Trophoblast cell (in vitro differentiated cells and primary cell): ENCODE measurements at regions not wholly inside any gene's neighbourhood (a gene's known extent, or its start where the extent isn't known, plus 50 kb on each side); places are given as distances from the start of the nearest gene placed in this dataset.

Experiments
- DNase-seq, 2 donors: peaks; one replicate each; pipeline ENCODE4 v3.0.0-alpha.2; 2016
- H2AFZ ChIP-seq: 2 replicates; pipeline ENCODE4 v1.6.1; 2013; ENCODE audit warnings: low read length, moderate library complexity, mild to moderate bottlenecking; ENCODE audit not compliant: insufficient read depth, poor library complexity
- H2AK5ac ChIP-seq: 2 replicates; pipeline ENCODE4 v1.6.1; 2013; ENCODE audit warnings: mild to moderate bottlenecking, low read length
- H2BK120ac ChIP-seq: 2 replicates; pipeline ENCODE4 v1.6.1; 2013; ENCODE audit warnings: low read length, mild to moderate bottlenecking, moderate library complexity; ENCODE audit not compliant: insufficient read depth, poor library complexity
- H2BK12ac ChIP-seq: 2 replicates; pipeline ENCODE4 v1.6.1; 2013; ENCODE audit warnings: mild to moderate bottlenecking, low read length, moderate library complexity
- H2BK5ac ChIP-seq: 2 replicates; pipeline ENCODE4 v1.6.1; 2013; ENCODE audit warnings: low read length, low read depth, moderate library complexity, mild to moderate bottlenecking; ENCODE audit not compliant: poor library complexity
- H3K14ac ChIP-seq: 2 replicates; pipeline ENCODE4 v1.6.1; 2013; ENCODE audit warnings: mild to moderate bottlenecking, low read length
- H3K18ac ChIP-seq: 2 replicates; pipeline ENCODE4 v1.6.1; 2013; ENCODE audit warnings: mild to moderate bottlenecking, low read length
- H3K23ac ChIP-seq: 2 replicates; pipeline ENCODE4 v1.6.1; 2013; ENCODE audit warnings: low read length
- H3K27ac ChIP-seq: 2 replicates; pipeline ENCODE4 v1.5.1; 2013; ENCODE audit warnings: low read depth, mild to moderate bottlenecking, inconsistent platforms, low read length, moderate library complexity
- H3K27me3 ChIP-seq: 2 replicates; pipeline ENCODE4 v1.6.1; 2013; ENCODE audit warnings: inconsistent platforms, mild to moderate bottlenecking, low read length, moderate library complexity; ENCODE audit not compliant: insufficient read depth
- H3K36me3 ChIP-seq, 2 experiments: 1 replicate in 1 of 2; 2 replicates in 1 of 2; pipeline ENCODE4 v1.6.1; 2013; ENCODE audit warnings: low read length in 2 of 2, mild to moderate bottlenecking in 2 of 2, moderate library complexity in 1 of 2; ENCODE audit not compliant: insufficient read depth in 2 of 2, control insufficient read depth in 1 of 2
- H3K4ac ChIP-seq: 2 replicates; pipeline ENCODE4 v1.6.1; 2013; ENCODE audit warnings: low read depth, mild to moderate bottlenecking, low read length, moderate library complexity
- H3K4me1 ChIP-seq, 2 experiments: 1 replicate in 1 of 2; 2 replicates in 1 of 2; pipeline ENCODE4 v1.6.1; 2013; ENCODE audit warnings: low read length in 2 of 2, mild to moderate bottlenecking in 2 of 2, moderate library complexity in 1 of 2; ENCODE audit not compliant: insufficient read depth in 2 of 2, control insufficient read depth in 1 of 2
- H3K4me2 ChIP-seq: 2 replicates; pipeline ENCODE4 v1.6.1; 2013; ENCODE audit warnings: inconsistent platforms, mild to moderate bottlenecking, low read length, moderate library complexity
- H3K4me3 ChIP-seq: 2 replicates; pipeline ENCODE4 v1.5.1; 2013; ENCODE audit warnings: mild to moderate bottlenecking, low read depth, low read length, inconsistent platforms
- H3K79me1 ChIP-seq: one replicate; pipeline ENCODE4 v1.6.1; 2013; ENCODE audit warnings: low read length
- H3K79me2 ChIP-seq: 2 replicates; pipeline ENCODE4 v1.6.1; 2013; ENCODE audit warnings: low read length, mild to moderate bottlenecking; ENCODE audit not compliant: control insufficient read depth, insufficient read depth, poor library complexity
- H3K9ac ChIP-seq: 2 replicates; pipeline ENCODE4 v1.6.1; 2013; ENCODE audit warnings: mild to moderate bottlenecking, low read length
- H3K9me3 ChIP-seq: 2 replicates; pipeline ENCODE4 v1.6.1; 2013; ENCODE audit warnings: low read depth, mild to moderate bottlenecking, control low read depth, inconsistent platforms, low read length; ENCODE audit not compliant: insufficient read depth
- H4K12ac ChIP-seq: 2 replicates; pipeline ENCODE4 v1.6.1; 2013; ENCODE audit warnings: low read depth, mild to moderate bottlenecking, low read length, moderate library complexity
- H4K8ac ChIP-seq: 2 replicates; pipeline ENCODE4 v1.6.1; 2013; ENCODE audit warnings: low read depth, mild to moderate bottlenecking, low read length, moderate library complexity
- H4K91ac ChIP-seq: one replicate; pipeline ENCODE4 v1.6.1; 2013; ENCODE audit warnings: low read depth, mild to moderate bottlenecking, low read length, moderate library complexity
- WGBS: extraction: QIAGEN DNeasy Blood & Tissue Kit; methylation state at CpG from one replicate; pipeline ENCODE4 v1.1.7; 2013; ENCODE audit warnings: missing lambda C conversion rate; ENCODE audit not compliant: insufficient read length, insufficient coverage; ENCODE audit errors: extremely low coverage; 5-methylcytosine and 5-hydroxymethylcytosine counted together

GRCh38 chr13:86737334-86737932, 933.7 kb upstream of the SLITRK5 start:
- H3K4me2 ChIP-seq: no peak overlapping the region
- no peak overlapping the region for H3K23ac ChIP-seq
- no peaks in the 10 kb centered on the region for H3K79me2 ChIP-seq
- no peak overlapping the region for H3K9ac ChIP-seq
- H4K91ac ChIP-seq: no peak overlapping the region
- H3K4me1 ChIP-seq: no peaks in the 10 kb centered on the region
- H2AFZ ChIP-seq: no peak overlapping the region
- H3K27ac ChIP-seq: no peak overlapping the region
- H2BK120ac ChIP-seq: no peak overlapping the region
- no peaks in the 10 kb centered on the region for H3K9me3 ChIP-seq
- H4K12ac ChIP-seq: no peak overlapping the region
- WGBS: no CpG with 5 or more reads among the region's 1 CpG
- DNase-seq: no peak
- H3K14ac ChIP-seq: no peak overlapping the region
- H3K18ac ChIP-seq: no peak overlapping the region
- H2AK5ac ChIP-seq: no peak overlapping the region
- H3K4ac ChIP-seq: no peak overlapping the region
- no peak overlapping the region for H2BK12ac ChIP-seq
- no peak overlapping the region for H2BK5ac ChIP-seq
- no peaks in the 10 kb centered on the region for H3K79me1 ChIP-seq
- no peak overlapping the region for H4K8ac ChIP-seq
- no peak overlapping the region for H3K4me3 ChIP-seq
- H3K36me3 ChIP-seq: no peaks in the 10 kb centered on the region
- no peaks in the 10 kb centered on the region for H3K27me3 ChIP-seq

- Histone ChIP-seq H2BK5ac (no peak overlapping the region), H2AK5ac (no peak overlapping the region), H3K27ac (no peak overlapping the region), H4K91ac (no peak overlapping the region), H3K36me3 (no peaks in the 10 kb centered on the region), H2BK12ac (no peak overlapping the region), H3K4me3 (no peak overlapping the region), H3K79me1 (no peaks in the 10 kb centered on the region), H2BK120ac (no peak overlapping the region), H3K9ac (no peak overlapping the region), H3K79me2 (no peaks in the 10 kb centered on the region), H3K4me1 (no peaks in the 10 kb centered on the region), H3K4ac (no peak overlapping the region), H3K23ac (no peak overlapping the region), H3K18ac (no peak overlapping the region), H3K9me3 (no peaks in the 10 kb centered on the region), H3K4me2 (no peak overlapping the region), H3K14ac (no peak overlapping the region), H4K12ac (no peak overlapping the region), H4K8ac (no peak overlapping the region), H2AFZ (no peak overlapping the region), H3K27me3 (no peaks in the 10 kb centered on the region)
- no CpG with 5 or more reads among the region's 2 CpGs for WGBS
- DNase-seq: no peak
Measured at GRCh38 chr13:86741762-86742285, 929.3 kb upstream of the SLITRK5 start.

DNA sequence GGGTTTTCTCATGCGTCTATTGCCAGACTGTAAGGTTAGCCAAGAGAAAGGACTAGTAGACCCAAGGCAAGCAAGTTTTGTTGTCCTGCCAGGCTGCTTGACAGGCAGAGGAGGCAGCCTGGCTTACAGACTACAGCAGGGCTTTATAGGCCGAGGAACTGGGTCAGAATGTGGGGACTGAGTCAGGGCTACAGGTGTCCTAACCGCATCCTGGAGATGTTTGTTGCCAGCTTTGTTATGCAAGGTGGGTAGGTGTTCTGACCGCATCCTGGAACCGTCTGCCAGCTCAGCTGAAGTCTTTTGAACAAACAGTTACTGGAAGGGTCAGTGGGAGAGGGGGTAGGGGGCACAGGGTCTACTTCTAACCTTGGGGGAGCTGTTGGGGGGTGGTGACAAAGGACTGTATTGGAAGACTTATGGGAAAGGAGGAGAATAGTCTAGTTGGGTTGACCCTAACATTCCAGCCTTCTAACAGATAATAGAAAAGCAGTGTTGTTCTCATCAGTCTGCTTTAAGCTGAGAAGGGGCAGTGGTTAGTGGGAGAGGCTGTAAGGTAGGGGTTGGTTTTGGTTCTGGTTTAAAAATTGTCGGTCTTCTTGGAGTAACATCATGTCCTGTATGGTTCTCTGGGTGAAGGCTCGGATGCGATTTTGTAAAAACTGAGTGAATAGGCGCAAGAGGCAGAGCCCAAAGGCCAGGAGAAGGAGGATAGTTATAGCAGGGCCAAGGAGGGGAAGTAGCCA, 913.8 kb upstream of the SLITRK5 start:
- no peak overlapping the region for H3K4me2 ChIP-seq

DNA sequence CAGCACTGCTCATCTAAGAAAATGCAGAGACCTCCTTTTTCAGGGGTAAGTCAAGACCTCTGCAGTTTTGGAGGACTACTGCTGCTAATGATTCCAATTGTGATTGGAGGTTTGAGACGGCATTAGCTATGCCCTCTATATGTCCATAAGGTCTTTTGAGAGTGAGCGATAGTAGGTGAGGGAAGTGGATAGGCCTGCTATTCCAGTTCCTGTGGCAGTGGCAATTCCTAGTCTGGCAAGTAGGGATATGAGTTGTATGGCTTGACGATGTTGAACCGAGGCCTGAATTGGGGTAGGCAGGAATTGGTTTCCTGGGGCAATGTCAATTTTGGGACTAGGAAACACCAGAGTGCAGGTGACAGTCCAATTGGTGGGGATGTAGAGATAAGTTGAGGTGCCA, 913.1 kb upstream of the SLITRK5 start:
- Histone ChIP-seq H2AFZ (no peak overlapping the region), H3K27ac (no peak overlapping the region), H3K4me2 (no peak overlapping the region), H3K4me3 (no peak overlapping the region), H3K9me3 (no peaks in the 10 kb centered on the region), H2AK5ac (no peak overlapping the region), H2BK12ac (no peak overlapping the region), H3K79me2 (no peaks in the 10 kb centered on the region), H3K27me3 (no peaks in the 10 kb centered on the region), H3K36me3 (no peaks in the 10 kb centered on the region), H3K9ac (no peak overlapping the region), H2BK120ac (no peak overlapping the region), H3K18ac (no peak overlapping the region), H3K23ac (no peak overlapping the region), H4K12ac (no peak overlapping the region), H2BK5ac (no peak overlapping the region), H3K14ac (no peak overlapping the region), H3K79me1 (no peaks in the 10 kb centered on the region), H4K8ac (no peak overlapping the region), H3K4me1 (peaks cover 0 to 2% of the 10 kb centered on the region in 2 experiments), H3K4ac (no peak overlapping the region), H4K91ac (no peak overlapping the region)
- no CpG with 5 or more reads among the region's 4 CpGs for WGBS
- no peak for DNase-seq

More for the DNA sequence above, 913.8 kb upstream of the SLITRK5 start:
- WGBS: no CpG with 5 or more reads among the region's 9 CpGs
- Histone ChIP-seq H3K4ac (no peak overlapping the region), H3K14ac (no peak overlapping the region), H3K9me3 (no peaks in the 10 kb centered on the region), H2BK120ac (no peak overlapping the region), H2AFZ (no peak overlapping the region), H4K12ac (no peak overlapping the region), H3K27ac (no peak overlapping the region), H3K4me1 (peaks cover 0 to 2% of the 10 kb centered on the region in 2 experiments), H3K27me3 (no peaks in the 10 kb centered on the region), H3K79me2 (no peaks in the 10 kb centered on the region), H3K36me3 (no peaks in the 10 kb centered on the region), H2AK5ac (no peak overlapping the region), H4K91ac (no peak overlapping the region), H2BK12ac (no peak overlapping the region), H3K4me3 (no peak overlapping the region), H2BK5ac (no peak overlapping the region), H3K9ac (no peak overlapping the region), H3K79me1 (no peaks in the 10 kb centered on the region), H4K8ac (no peak overlapping the region), H3K18ac (no peak overlapping the region), H3K23ac (no peak overlapping the region)
- no peak for DNase-seq
